ENCODE measurements at regions not wholly inside any gene's neighbourhood (a gene's known extent, or its start where the extent isn't known, plus 50 kb on each side); places are given as distances from the start of the nearest gene placed in this dataset.

DNA sequence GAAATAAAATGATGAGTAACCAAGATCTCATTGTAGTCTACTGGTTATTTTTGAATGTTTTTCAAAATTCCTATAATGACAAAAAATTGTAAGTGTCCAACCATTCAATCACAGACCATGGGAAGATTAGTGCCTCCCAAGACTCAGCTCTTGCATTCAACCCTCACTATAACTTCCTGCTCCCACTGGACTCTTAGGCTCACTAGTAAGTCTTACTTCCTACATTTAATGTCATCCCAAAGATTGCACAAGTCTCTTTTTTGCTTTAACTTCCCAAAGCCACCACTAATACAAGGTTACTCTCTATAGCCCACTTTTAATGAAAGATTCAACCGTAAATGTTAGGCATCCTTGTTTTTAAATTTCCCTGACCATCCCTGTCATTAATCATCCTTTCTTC is 111.9 kb upstream of the NRBF2 start:
- TF ChIP-seq CTCF (IDR thresholded peaks at IDR 0.05; ENCODE audit: unreplicated experiment): no peak
- H3K27ac Mint-ChIP-seq: no peak overlapping the region
- no peaks in the 10 kb centered on the region for H3K4me1 Mint-ChIP-seq (ENCODE audit: low read depth)
- H3K27me3 Mint-ChIP-seq: no peaks in the 10 kb centered on the region
- no peaks in the 10 kb centered on the region for H3K9me3 Mint-ChIP-seq (ENCODE audit: low read depth)
- H3K4me3 Mint-ChIP-seq (ENCODE audit: low read depth): no peak overlapping the region
- H3K36me3 Mint-ChIP-seq (ENCODE audit: insufficient read depth): no peaks in the 10 kb centered on the region
- DNase-seq (ENCODE audit: low spot score, unreplicated experiment): no peak

DNA sequence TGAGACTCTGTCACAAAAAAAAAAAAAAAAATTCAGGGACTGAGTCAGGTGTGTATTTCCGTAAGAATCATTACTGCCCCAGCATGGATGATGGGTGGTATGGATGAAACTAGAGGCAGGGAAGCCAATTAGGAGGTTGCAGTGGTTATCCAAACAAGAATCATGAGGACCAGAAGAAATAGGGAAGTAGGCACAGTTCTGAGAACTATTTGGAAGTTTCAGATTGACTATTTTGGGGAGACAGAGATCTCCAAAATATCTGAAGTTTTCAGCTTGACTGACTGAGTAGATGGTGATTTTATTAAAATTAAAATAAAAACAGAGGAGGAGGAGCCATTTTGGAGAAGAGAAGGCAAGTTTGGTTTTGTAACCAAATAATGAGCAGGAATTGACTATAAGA is 119.4 kb upstream of the NRBF2 start:
- H3K27ac Mint-ChIP-seq: no peak overlapping the region
- H3K9me3 Mint-ChIP-seq (ENCODE audit: low read depth): no peaks in the 10 kb centered on the region
- peaks cover 3% of the 10 kb centered on the region for H3K27me3 Mint-ChIP-seq
- TF ChIP-seq CTCF (IDR thresholded peaks at IDR 0.05; ENCODE audit: unreplicated experiment): no peak
- no peak for DNase-seq (ENCODE audit: low spot score, unreplicated experiment)
- H3K36me3 Mint-ChIP-seq (ENCODE audit: insufficient read depth): no peaks in the 10 kb centered on the region
- H3K4me3 Mint-ChIP-seq (ENCODE audit: low read depth): no peak overlapping the region
- H3K4me1 Mint-ChIP-seq (ENCODE audit: low read depth): no peaks in the 10 kb centered on the region

DNA sequence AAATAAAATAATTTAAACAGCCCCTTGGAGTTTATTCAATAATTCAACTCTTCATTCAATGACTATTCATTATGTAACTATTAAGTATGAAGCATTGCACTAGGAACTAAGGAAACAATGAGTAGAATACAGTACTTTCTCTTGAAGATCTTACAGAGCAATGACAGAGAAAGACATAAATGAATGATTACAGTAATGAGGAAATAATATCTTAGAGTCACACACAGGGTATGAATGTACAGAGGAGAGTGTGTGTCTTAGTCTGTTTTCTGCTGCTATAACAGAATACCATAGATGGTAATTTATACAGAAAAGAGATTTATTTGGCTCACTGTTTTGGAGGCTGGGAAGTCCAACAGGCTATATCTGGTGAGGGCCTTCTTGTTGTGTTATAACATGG is 120.5 kb upstream of the NRBF2 start:
- Mint-ChIP-seq H3K36me3 (ENCODE audit: insufficient read depth) (no peaks in the 10 kb centered on the region), H3K4me1 (ENCODE audit: low read depth) (no peaks in the 10 kb centered on the region), H3K4me3 (ENCODE audit: low read depth) (no peak overlapping the region), H3K27me3 (peaks cover 3% of the 10 kb centered on the region), H3K27ac (no peak overlapping the region), H3K9me3 (ENCODE audit: low read depth) (no peaks in the 10 kb centered on the region)
- TF ChIP-seq CTCF (IDR thresholded peaks at IDR 0.05; ENCODE audit: unreplicated experiment): no peak
- no peak for DNase-seq (ENCODE audit: low spot score, unreplicated experiment)

GRCh38 chr10:63010203-63010602 is 122.9 kb upstream of the NRBF2 start:
- Mint-ChIP-seq H3K36me3 (ENCODE audit: insufficient read depth) (no peaks in the 10 kb centered on the region), H3K27me3 (peaks cover 3% of the 10 kb centered on the region), H3K27ac (no peak overlapping the region), H3K4me1 (ENCODE audit: low read depth) (peaks cover 1% of the 10 kb centered on the region), H3K4me3 (ENCODE audit: low read depth) (no peak overlapping the region), H3K9me3 (ENCODE audit: low read depth) (no peaks in the 10 kb centered on the region)
- no peak for DNase-seq (ENCODE audit: low spot score, unreplicated experiment)
- no peak for TF ChIP-seq CTCF (IDR thresholded peaks at IDR 0.05; ENCODE audit: unreplicated experiment)

GRCh38 chr10:63008491-63008890 is 124.6 kb upstream of the NRBF2 start:
- H3K9me3 Mint-ChIP-seq (ENCODE audit: low read depth): no peaks in the 10 kb centered on the region
- H3K4me3 Mint-ChIP-seq (ENCODE audit: low read depth): no peak overlapping the region
- no peak for DNase-seq (ENCODE audit: low spot score, unreplicated experiment)
- H3K27ac Mint-ChIP-seq: no peak overlapping the region
- TF ChIP-seq CTCF (IDR thresholded peaks at IDR 0.05; ENCODE audit: unreplicated experiment): no peak
- peaks cover 3% of the 10 kb centered on the region for H3K27me3 Mint-ChIP-seq
- H3K36me3 Mint-ChIP-seq (ENCODE audit: insufficient read depth): no peaks in the 10 kb centered on the region
- peaks cover 5% of the 10 kb centered on the region for H3K4me1 Mint-ChIP-seq (ENCODE audit: low read depth)

Data from progenitor cell of endocrine pancreas (in vitro differentiated cells).